Activated CD4-positive, alpha-beta T cell treated with anti-CD3 and anti-CD28 coated beads, Interleukin-2, amount 10 ng/mL, durations not matched to agents 7 days and 5 days (primary cell): ENCODE measurements at regions not wholly inside any gene's neighbourhood (a gene's known extent, or its start where the extent isn't known, plus 50 kb on each side); places are given as distances from the start of the nearest gene placed in this dataset.

Experiments
- CTCF ChIA-PET: fragments of 350-600 bp; sonication (Branson Sonifier 250); formaldehyde crosslinking; loops from one replicate; lab custom pipeline; 2021; ENCODE audit warnings: antibody characterized with exemption; lab: Charles Lee
- POLR2A ChIA-PET: fragments of 350-600 bp; sonication (Branson Sonifier 250); formaldehyde crosslinking; loops from one replicate; lab custom pipeline; 2021; ENCODE audit warnings: antibody characterized with exemption; lab: Charles Lee
- DNase-seq: peaks from one replicate; pipeline ENCODE4 v3.0.0-alpha.2; 2020
- H3K27ac Mint-ChIP-seq: one replicate; pipeline ENCODE4 v1.8.0; 2021; ENCODE audit warnings: mild to moderate bottlenecking, moderate library complexity, mixed read lengths
- H3K27me3 Mint-ChIP-seq: one replicate; pipeline ENCODE4 v1.8.0; 2021; ENCODE audit warnings: mixed read lengths
- H3K36me3 Mint-ChIP-seq: one replicate; pipeline ENCODE4 v1.8.0; 2021; ENCODE audit warnings: low read depth, mixed read lengths
- H3K4me1 Mint-ChIP-seq: one replicate; pipeline ENCODE4 v1.8.0; 2021; ENCODE audit warnings: mixed read lengths
- H3K4me3 Mint-ChIP-seq: one replicate; pipeline ENCODE4 v1.8.0; 2021; ENCODE audit warnings: mild to moderate bottlenecking, moderate library complexity, mixed read lengths
- H3K9me3 Mint-ChIP-seq: one replicate; pipeline ENCODE4 v1.8.0; 2021; ENCODE audit warnings: mixed read lengths

DNA sequence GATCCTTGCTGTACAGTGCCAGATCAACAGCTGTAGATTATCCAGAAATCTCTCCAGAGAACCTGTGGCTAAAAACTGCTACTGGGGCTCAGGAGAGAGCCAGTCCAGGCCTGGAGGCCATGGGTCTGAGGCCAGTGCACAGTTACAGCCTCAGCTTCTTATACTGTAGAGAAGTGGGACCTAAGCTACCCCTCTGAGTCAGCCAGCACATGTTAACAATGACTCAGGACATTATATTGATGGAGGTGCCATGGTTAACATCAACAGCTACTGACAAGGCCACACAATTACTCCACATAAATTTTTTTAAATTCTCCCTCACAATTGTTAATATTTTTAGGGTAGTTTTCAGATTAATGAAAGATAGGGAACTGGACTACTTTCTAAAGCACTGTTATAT lies 138.5 kb downstream of the RBM26 start:
- Mint-ChIP-seq H3K27ac (no peak overlapping the region), H3K36me3 (no peaks in the 10 kb centered on the region), H3K9me3 (no peaks in the 10 kb centered on the region), H3K4me3 (no peak overlapping the region), H3K4me1 (no peaks in the 10 kb centered on the region), H3K27me3 (peaks cover 23% of the 10 kb centered on the region)
- ChIA-PET CTCF (no interaction called here), POLR2A (no interaction called here)
- no peak for DNase-seq

DNA sequence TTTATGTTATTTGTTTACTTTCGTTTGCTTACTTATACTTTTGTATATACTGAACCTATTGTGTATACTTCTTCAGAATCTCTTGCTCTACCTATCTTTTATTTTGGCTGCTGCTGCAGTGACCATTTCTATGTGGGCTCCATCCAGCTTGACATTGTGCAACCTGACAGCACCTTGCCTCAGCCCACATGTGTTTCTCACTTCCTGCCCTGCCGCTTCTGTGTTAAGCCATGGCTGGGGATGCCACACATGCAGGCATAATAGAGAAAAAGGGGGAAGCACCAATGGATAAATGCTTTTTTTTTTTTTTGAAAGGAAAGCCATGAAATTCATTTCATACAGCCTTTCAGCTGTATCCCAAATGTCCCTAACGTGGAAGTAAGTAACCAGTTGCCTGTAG lies 147.6 kb downstream of the RBM26 start:
- no peaks in the 10 kb centered on the region for H3K36me3 Mint-ChIP-seq
- DNase-seq: no peak
- H3K4me3 Mint-ChIP-seq: no peak overlapping the region
- H3K27me3 Mint-ChIP-seq: peaks cover 10% of the 10 kb centered on the region
- H3K27ac Mint-ChIP-seq: no peak overlapping the region
- H3K9me3 Mint-ChIP-seq: no peaks in the 10 kb centered on the region
- H3K4me1 Mint-ChIP-seq: peaks cover 3% of the 10 kb centered on the region
- ChIA-PET CTCF (interaction anchor here (0.6 kb wide), 1 partner anchor 11 kb away, joined by 7 read pairs; no protein-coding TSS in a partner anchor), POLR2A (no interaction called here)

DNA sequence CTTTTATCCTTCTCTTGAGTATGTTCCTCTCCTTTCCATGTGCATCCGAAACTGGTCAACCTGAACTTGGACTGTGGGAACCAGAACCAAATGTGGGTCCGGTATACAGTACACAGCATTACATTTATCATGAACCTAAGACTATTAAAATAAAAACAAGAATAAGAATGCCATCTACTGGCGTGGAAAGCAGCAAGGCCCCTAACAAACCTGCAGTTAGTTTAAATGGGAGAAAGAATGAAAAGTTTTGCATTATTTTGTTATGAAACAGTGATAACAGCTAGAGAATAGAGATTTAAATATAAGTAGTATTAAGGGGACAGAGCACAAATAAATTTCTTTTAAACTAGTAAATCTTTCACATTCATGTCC lies 159.5 kb downstream of the RBM26 start:
- Mint-ChIP-seq H3K27me3 (peaks cover 8% of the 10 kb centered on the region), H3K4me1 (no peaks in the 10 kb centered on the region), H3K36me3 (no peaks in the 10 kb centered on the region), H3K4me3 (no peak overlapping the region), H3K9me3 (no peaks in the 10 kb centered on the region), H3K27ac (no peak overlapping the region)
- CTCF ChIA-PET: no interaction called here
- DNase-seq: no peak
- POLR2A ChIA-PET: no interaction called here

DNA sequence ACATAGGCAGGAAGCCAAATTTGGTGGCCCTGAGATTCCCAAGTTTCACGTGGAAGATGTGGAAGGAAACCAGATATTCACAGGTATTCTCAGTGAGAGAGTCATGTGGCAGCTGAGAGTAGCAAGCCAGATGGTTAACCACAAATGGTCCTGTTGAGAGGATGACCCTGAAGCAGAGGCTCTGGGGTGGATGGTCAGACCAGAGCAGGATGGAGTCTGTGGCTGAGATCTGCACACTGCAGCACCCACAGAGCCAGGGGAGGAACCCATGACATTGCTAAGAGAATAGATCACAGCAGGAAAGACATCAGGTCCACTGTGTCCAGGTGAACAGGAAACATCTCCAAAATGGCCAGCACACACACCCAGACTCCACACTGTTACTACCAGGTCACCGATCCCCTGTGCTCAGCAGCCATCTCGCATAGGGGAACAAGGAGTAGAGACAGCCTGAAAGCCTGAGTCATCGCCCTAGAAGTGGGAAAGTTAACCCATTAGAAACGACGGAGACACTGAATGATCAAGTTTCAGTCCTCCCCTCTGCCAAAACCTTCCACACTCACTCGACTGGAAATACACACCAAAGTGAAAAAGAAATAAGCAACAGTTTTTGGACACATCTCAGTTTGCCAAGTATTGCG lies 160.0 kb downstream of the RBM26 start:
- Mint-ChIP-seq H3K4me3 (no peak overlapping the region), H3K4me1 (no peaks in the 10 kb centered on the region), H3K36me3 (no peaks in the 10 kb centered on the region), H3K27ac (no peak overlapping the region), H3K27me3 (peaks cover 8% of the 10 kb centered on the region), H3K9me3 (no peaks in the 10 kb centered on the region)
- POLR2A ChIA-PET: no interaction called here
- DNase-seq: no peak
- CTCF ChIA-PET: no interaction called here

DNA sequence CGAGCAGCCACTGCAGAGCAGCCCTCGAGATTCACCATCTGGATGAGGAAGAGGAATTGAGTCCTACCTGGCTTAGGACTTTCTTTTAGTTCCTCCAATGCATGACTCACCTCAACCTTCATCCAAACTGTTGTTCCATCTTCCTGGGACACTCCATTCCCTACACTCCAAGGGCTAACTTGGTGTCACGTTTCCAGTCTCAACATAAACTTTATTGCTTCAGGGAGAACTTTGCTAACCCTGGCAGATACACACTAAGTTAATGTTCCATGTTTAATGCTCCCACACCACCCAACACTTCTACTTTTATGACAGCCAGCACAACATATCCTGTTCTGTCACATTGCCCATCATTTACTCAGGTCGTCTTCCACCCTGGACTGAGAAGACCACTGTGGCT lies 164.4 kb downstream of the RBM26 start:
- POLR2A ChIA-PET: no interaction called here

DNA sequence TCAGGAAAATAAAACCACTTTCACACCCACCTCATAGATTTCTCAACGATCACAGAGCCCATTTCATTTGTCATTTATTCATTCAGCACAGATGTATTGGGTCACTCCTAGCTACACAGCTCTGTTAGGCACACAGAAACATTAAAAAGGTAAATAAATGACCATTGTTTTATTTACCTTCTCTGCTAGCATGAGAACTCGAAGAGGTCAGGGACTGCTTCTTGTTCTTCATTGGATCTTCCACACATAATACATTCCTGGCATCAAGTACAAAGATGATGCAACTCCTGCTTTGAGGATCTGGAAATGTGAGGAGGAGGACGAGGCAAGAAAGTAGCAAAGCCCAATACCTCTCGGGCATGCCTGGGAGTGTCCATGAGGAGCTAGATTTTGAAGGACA lies 168.1 kb downstream of the RBM26 start:
- H3K36me3 Mint-ChIP-seq: no peaks in the 10 kb centered on the region
- DNase-seq: no peak
- no peak overlapping the region for H3K4me3 Mint-ChIP-seq
- POLR2A ChIA-PET: no interaction called here
- no peak overlapping the region for H3K27ac Mint-ChIP-seq
- no peaks in the 10 kb centered on the region for H3K9me3 Mint-ChIP-seq
- H3K27me3 Mint-ChIP-seq: peaks cover 17% of the 10 kb centered on the region
- CTCF ChIA-PET: interaction anchor here (0.7 to 1.2 kb wide), 3 partner anchors 9 to 1319 kb away, joined by 3 read pairs; no protein-coding TSS in a partner anchor
- H3K4me1 Mint-ChIP-seq: no peaks in the 10 kb centered on the region

More for the DNA sequence above, 164.4 kb downstream of the RBM26 start:
- DNase-seq: no peak
- CTCF ChIA-PET: no interaction called here
- Mint-ChIP-seq H3K27ac (no peak overlapping the region), H3K4me3 (no peak overlapping the region), H3K9me3 (no peaks in the 10 kb centered on the region), H3K27me3 (peaks cover 16% of the 10 kb centered on the region), H3K4me1 (no peaks in the 10 kb centered on the region), H3K36me3 (no peaks in the 10 kb centered on the region)

DNA sequence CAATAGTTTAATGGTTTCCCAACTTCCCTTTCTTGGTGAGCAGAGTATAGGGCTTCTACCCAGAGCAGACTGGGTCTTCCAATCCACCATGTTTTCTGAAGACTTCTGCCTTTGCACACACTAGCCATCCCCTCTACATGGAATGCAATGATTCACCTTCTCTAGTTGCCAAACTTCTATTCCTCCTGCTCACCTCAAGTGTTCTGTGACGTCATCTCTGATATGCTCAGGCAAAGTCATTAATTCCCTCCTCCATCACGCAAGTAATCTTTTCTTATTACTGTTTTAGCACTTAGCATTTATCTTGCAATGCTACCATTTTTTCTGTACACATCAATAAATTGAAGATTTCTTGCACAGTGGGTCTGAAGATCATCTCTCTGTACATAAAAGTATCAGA lies 174.2 kb downstream of the RBM26 start:
- no peak for DNase-seq

DNA sequence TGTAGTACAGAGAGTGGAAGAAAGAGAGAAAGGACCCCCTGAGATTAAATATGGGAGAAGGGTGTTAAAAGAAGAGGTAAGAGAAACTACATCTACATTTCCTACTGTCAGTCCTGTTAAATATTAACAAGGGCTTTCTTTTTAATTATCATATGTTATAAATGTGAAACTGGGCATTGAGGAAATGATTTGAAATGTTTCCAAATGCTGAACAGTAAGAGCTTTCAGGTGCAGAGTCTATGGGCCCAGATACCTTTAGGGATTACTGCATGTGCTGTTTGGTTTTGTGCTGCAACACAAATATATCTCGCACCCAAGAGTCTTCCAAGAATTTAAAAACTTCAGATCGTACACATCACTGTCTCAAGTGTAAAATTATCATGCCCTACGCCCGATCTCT lies 176.3 kb downstream of the RBM26 start:
- POLR2A ChIA-PET: no interaction called here
- CTCF ChIA-PET: interaction anchor here (0.7 kb wide), 2 partner anchors 8 to 17 kb away, joined by 3 read pairs; no protein-coding TSS in a partner anchor
- no peak overlapping the region for H3K4me3 Mint-ChIP-seq
- H3K36me3 Mint-ChIP-seq: no peaks in the 10 kb centered on the region
- no peak overlapping the region for H3K27ac Mint-ChIP-seq
- DNase-seq: no peak
- peaks cover 12% of the 10 kb centered on the region for H3K27me3 Mint-ChIP-seq
- no peaks in the 10 kb centered on the region for H3K4me1 Mint-ChIP-seq
- H3K9me3 Mint-ChIP-seq: no peaks in the 10 kb centered on the region

More for the DNA sequence above, 174.2 kb downstream of the RBM26 start:
- Mint-ChIP-seq H3K4me1 (no peaks in the 10 kb centered on the region), H3K36me3 (no peaks in the 10 kb centered on the region), H3K27ac (no peak overlapping the region), H3K4me3 (no peak overlapping the region), H3K27me3 (peaks cover 8% of the 10 kb centered on the region), H3K9me3 (no peaks in the 10 kb centered on the region)
- CTCF ChIA-PET: no interaction called here
- POLR2A ChIA-PET: no interaction called here

DNA sequence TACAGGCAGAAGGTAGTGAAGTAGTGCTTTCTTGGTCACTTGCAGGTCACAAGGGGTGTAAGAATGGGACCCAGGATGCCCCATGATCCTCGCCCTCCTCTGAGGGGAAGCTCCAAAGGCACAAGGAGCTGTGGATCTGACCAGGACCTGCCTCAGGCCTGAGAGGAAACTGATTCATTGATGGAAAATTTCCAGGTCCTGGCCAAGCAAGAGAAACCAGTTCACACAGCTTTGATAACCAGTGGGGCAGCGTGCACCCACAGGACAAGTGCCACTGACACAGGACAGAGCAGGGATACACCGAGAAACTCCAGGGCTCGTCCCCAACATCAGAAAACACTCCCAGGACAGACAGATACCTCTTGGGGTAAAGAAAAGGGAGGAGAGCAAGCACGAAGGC lies 177.1 kb downstream of the RBM26 start:
- POLR2A ChIA-PET: interaction anchor here (0.6 kb wide), 1 partner anchor 202 kb away, joined by 3 read pairs; no protein-coding TSS in a partner anchor

DNA sequence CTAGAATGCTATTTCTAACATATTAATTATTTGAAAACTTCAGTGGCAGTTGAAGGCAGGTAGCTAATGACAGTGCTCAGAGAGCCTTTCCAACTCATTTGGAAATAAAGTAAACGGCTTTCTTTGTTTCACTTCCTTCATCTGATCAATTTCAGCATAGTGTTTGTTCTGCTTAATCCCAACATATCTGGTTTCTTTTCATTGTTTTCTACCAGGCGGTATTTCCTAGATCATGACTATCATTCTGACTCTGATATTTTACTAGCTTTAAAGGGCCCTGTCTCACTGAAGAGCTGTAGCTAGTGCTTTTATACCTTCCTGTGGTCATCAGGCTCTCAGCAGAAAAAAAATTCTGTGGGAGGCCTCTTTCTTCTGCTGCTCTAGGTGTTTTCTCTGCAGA lies 178.6 kb downstream of the RBM26 start:
- ChIA-PET CTCF (interaction anchor here (1.1 kb wide), 1 partner anchor 10 kb away, joined by 3 read pairs; no protein-coding TSS in a partner anchor), POLR2A (no interaction called here)
- H3K27me3 Mint-ChIP-seq: peaks cover 23% of the 10 kb centered on the region
- H3K27ac Mint-ChIP-seq: no peak overlapping the region
- no peak for DNase-seq
- no peak overlapping the region for H3K4me3 Mint-ChIP-seq
- no peaks in the 10 kb centered on the region for H3K4me1 Mint-ChIP-seq
- H3K36me3 Mint-ChIP-seq: no peaks in the 10 kb centered on the region
- no peaks in the 10 kb centered on the region for H3K9me3 Mint-ChIP-seq

More for the DNA sequence above, 177.1 kb downstream of the RBM26 start:
- H3K4me3 Mint-ChIP-seq: no peak overlapping the region
- H3K4me1 Mint-ChIP-seq: no peaks in the 10 kb centered on the region
- no peaks in the 10 kb centered on the region for H3K9me3 Mint-ChIP-seq
- no peaks in the 10 kb centered on the region for H3K36me3 Mint-ChIP-seq
- peaks cover 16% of the 10 kb centered on the region for H3K27me3 Mint-ChIP-seq
- CTCF ChIA-PET: interaction anchor here (0.7 kb wide), 2 partner anchors 9 to 17 kb away, joined by 3 read pairs; no protein-coding TSS in a partner anchor
- no peak overlapping the region for H3K27ac Mint-ChIP-seq
- DNase-seq: no peak

DNA sequence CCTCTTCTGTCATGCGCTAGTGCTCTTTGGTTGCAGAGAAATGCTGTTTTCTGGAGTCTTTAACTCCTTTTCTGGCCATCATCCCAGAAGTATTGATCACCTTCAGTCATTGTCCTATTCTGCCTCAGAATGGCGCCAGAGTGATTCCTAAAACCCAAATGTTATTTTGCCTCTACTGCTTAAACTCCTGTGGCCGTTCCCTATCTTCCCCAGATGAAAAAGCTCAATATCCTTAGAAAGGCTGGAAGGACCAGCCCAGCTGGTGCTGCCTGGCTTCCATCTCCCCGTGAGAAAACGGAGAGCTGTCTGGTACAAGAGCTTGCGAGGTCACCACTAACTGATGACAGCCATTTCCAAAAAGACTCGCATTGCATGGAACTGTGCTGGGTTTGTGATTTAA lies 179.1 kb downstream of the RBM26 start:
- Mint-ChIP-seq H3K36me3 (no peaks in the 10 kb centered on the region), H3K4me1 (no peaks in the 10 kb centered on the region), H3K27ac (no peak overlapping the region), H3K4me3 (no peak overlapping the region), H3K9me3 (no peaks in the 10 kb centered on the region), H3K27me3 (peaks cover 23% of the 10 kb centered on the region)
- no peak for DNase-seq
- CTCF ChIA-PET: interaction anchor here (1.1 kb wide), 1 partner anchor 11 kb away, joined by 3 read pairs; no protein-coding TSS in a partner anchor
- POLR2A ChIA-PET: no interaction called here

DNA sequence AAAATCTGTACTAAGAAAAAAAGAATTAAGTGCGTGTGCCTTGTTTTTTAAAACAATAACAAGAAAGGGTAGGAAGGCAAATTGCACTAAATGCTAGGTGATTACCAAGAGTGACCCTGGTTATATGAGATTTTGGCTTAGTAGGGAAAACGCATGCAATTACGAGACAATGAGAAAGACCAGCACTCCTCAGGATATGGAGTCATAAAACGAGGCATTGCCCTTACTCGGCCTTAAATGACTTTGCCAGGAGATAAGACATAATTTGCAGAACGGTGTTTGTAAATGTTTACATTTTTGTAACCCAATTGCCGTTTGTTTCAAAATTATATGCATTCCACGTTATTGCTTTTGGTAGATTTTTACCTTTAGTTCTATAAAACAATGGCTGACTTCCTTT lies 179.8 kb downstream of the RBM26 start:
- DNase-seq: no peak
- Mint-ChIP-seq H3K36me3 (no peaks in the 10 kb centered on the region), H3K9me3 (no peaks in the 10 kb centered on the region), H3K4me3 (no peak overlapping the region), H3K27ac (no peak overlapping the region), H3K27me3 (peaks cover 23% of the 10 kb centered on the region), H3K4me1 (no peaks in the 10 kb centered on the region)
- ChIA-PET POLR2A (no interaction called here), CTCF (no interaction called here)

DNA sequence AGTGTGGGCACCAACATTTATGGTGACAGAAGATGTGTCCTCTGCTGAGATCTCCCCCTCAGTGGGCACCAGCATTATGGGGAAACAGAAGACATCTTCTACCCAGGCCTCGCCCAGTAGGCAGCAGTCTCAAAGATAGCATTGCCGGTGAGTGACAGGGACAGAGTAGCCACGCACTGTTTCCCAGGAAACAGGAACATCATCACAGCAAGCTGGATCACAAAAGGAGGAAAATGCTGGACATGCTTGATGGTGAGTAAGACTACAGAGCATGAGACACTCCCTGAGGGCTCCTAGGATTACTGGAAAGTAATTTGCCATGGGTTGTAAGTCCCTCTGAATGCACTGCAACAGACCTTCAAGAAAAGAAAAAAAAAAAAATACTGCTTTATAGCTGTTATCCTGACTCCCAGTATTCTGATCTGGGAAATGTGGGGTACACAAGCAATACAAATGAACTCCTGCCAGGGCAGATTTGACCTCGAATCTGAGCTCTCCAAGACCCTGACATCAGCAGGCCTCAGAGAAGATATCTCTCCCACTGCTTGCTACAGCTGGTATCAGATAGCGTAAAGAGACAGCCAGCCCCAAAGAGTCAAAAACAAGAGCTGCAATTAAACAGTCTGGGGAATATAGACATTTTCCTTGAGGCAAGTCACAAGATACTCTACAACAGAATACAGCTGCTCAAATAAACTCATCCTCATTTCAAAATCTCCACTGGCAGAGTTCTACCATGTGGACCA lies 180.4 kb downstream of the RBM26 start:
- H3K27me3 Mint-ChIP-seq: peaks cover 23% of the 10 kb centered on the region
- no peak overlapping the region for H3K4me3 Mint-ChIP-seq
- DNase-seq: no peak
- H3K36me3 Mint-ChIP-seq: no peaks in the 10 kb centered on the region
- H3K9me3 Mint-ChIP-seq: no peaks in the 10 kb centered on the region
- no peak overlapping the region for H3K27ac Mint-ChIP-seq
- no peaks in the 10 kb centered on the region for H3K4me1 Mint-ChIP-seq
- CTCF ChIA-PET: no interaction called here
- POLR2A ChIA-PET: interaction anchor here (0.6 kb wide), 1 partner anchor 897 kb away, joined by 5 read pairs; no protein-coding TSS in a partner anchor
